H1 (cell line): ENCODE measurements at regions not wholly inside any gene's neighbourhood (a gene's known extent, or its start where the extent isn't known, plus 50 kb on each side); places are given as distances from the start of the nearest gene placed in this dataset.

Experiments used
- CTCF ChIA-PET: fragments of 300-600 bp; sonication (Branson Sonifier 250); formaldehyde crosslinking; loops from one replicate; lab custom pipeline; 2021; ENCODE audit not compliant: partially characterized antibody; lab: Charles Lee
- POLR2A ChIA-PET: fragments of 300-600 bp; sonication (Branson Sonifier 250); formaldehyde crosslinking; loops from one replicate; lab custom pipeline; 2021; ENCODE audit warnings: inconsistent platforms; ENCODE audit not compliant: partially characterized antibody; lab: Charles Lee
- DNase-seq, 2 experiments: peaks; one replicate each; pipeline versions ENCODE4 v3.0.0 to v3.0.0-alpha.2; 2010 to 2022; ENCODE audit warnings: low spot score in 2 of 2, low read depth in 1 of 2, mixed read lengths in 1 of 2
- FAIRE-seq: peaks from 2 replicates; lab custom pipeline; 2011; peaks lifted over from hg19 to GRCh38; lab: Jason Lieb, UNC
- H2AFZ ChIP-seq: 2 replicates; pipeline ENCODE4 v1.8.1; 2012; ENCODE audit warnings: low read length, inconsistent platforms
- H2AK5ac ChIP-seq: 2 replicates; pipeline ENCODE4 v1.6.1; 2013; ENCODE audit warnings: low read depth, low read length
- H2BK120ac ChIP-seq: replicated peaks from 2 replicates; pipeline ENCODE3; 2013; ENCODE audit warnings: low read depth, low read length, inconsistent platforms
- H2BK12ac ChIP-seq: 2 replicates; pipeline ENCODE4 v1.6.1; 2013; ENCODE audit warnings: low read depth, low read length
- H2BK15ac ChIP-seq: 2 replicates; pipeline ENCODE4 v1.6.1; 2013; ENCODE audit warnings: low read length
- H2BK20ac ChIP-seq: 2 replicates; pipeline ENCODE4 v1.6.1; 2013; ENCODE audit warnings: low read length
- H2BK5ac ChIP-seq: 2 replicates; pipeline ENCODE4 v1.6.1; 2013; ENCODE audit warnings: low read depth, low read length
- H3K14ac ChIP-seq: 2 replicates; pipeline ENCODE4 v1.6.1; 2013; ENCODE audit warnings: inconsistent platforms; ENCODE audit not compliant: insufficient read length
- H3K18ac ChIP-seq: 2 replicates; pipeline ENCODE4 v1.6.1; 2013; ENCODE audit warnings: low read length; ENCODE audit errors: extremely low read depth
- H3K23ac ChIP-seq: 2 replicates; pipeline ENCODE4 v1.6.1; 2013; ENCODE audit warnings: inconsistent platforms; ENCODE audit not compliant: insufficient read length
- H3K23me2 ChIP-seq: 2 replicates; pipeline ENCODE4 v1.6.1; 2013; ENCODE audit warnings: low read depth, low read length
- H3K27ac ChIP-seq: 2 replicates; pipeline ENCODE4 v1.6.1; 2011; ENCODE audit warnings: low read depth, low read length, inconsistent platforms
- H3K27me3 ChIP-seq, 4 experiments: replicated peaks in 1 of 4; 1 replicate in 1 of 4; 2 replicates in 3 of 4; pipeline versions ENCODE4 v1.6.1 to v1.8.1; 2011 to 2013; ENCODE audit warnings: low read length in 3 of 4, mild to moderate bottlenecking in 3 of 4, inconsistent platforms in 2 of 4, mixed read lengths in 2 of 4, moderate library complexity in 1 of 4; ENCODE audit not compliant: control insufficient read depth in 3 of 4, insufficient read depth in 3 of 4; ENCODE audit errors: extremely low read depth in 1 of 4
- H3K36me3 ChIP-seq, 4 experiments: 2 replicates each; pipeline versions ENCODE4 v1.6.1 to v1.8.1; 2011 to 2013; ENCODE audit warnings: mild to moderate bottlenecking in 4 of 4, low read length in 3 of 4, moderate library complexity in 2 of 4, control low read depth in 1 of 4, inconsistent platforms in 1 of 4; ENCODE audit not compliant: insufficient read depth in 4 of 4, control insufficient read depth in 2 of 4
- H3K4ac ChIP-seq: replicated peaks from 2 replicates; pipeline ENCODE3; 2013; ENCODE audit warnings: low read length, low read depth, mixed read lengths, inconsistent platforms; ENCODE audit not compliant: insufficient read length
- H3K4me1 ChIP-seq, 4 experiments: replicated peaks in 1 of 4; 1 replicate in 1 of 4; 2 replicates in 3 of 4; pipeline versions ENCODE4 v1.6.1 to v1.8.1; 2011 to 2013; ENCODE audit warnings: low read length in 3 of 4, inconsistent platforms in 2 of 4, mixed read lengths in 1 of 4; ENCODE audit not compliant: insufficient read depth in 4 of 4, control insufficient read depth in 3 of 4
- H3K4me2 ChIP-seq, 2 experiments: 2 replicates each; pipeline versions ENCODE4 v1.6.1 to v1.8.1; 2011 to 2013; ENCODE audit warnings: low read depth in 2 of 2, low read length in 2 of 2, control low read depth in 1 of 2, inconsistent platforms in 1 of 2, mild to moderate bottlenecking in 1 of 2; ENCODE audit not compliant: insufficient read depth in 1 of 2
- H3K4me3 ChIP-seq, 4 experiments: fragments of 200-600, 300-600 bp in 1 of 4; sonication (generic), shearing (Covaris generic), sonication (Bioruptor Twin) in 1 of 4; 2 replicates each; pipeline versions ENCODE4 v1.5.1 to v1.8.1; 2011 to 2016; ENCODE audit warnings: low read length in 4 of 4, low read depth in 3 of 4, control low read depth in 2 of 4, inconsistent platforms in 2 of 4, mild to moderate bottlenecking in 2 of 4, mixed read lengths in 1 of 4, moderate library complexity in 1 of 4; ENCODE audit not compliant: insufficient read depth in 2 of 4; ENCODE audit errors: extremely low read depth in 1 of 4
- H3K56ac ChIP-seq: replicated peaks from 2 replicates; pipeline ENCODE3; 2013; ENCODE audit warnings: low read depth, mild to moderate bottlenecking, mixed read lengths, low read length, inconsistent platforms; ENCODE audit not compliant: insufficient read length
- H3K79me1 ChIP-seq: 2 replicates; pipeline ENCODE4 v1.6.1; 2013; ENCODE audit warnings: low read depth, low read length, control low read depth
- H3K79me2 ChIP-seq, 2 experiments: 2 replicates each; pipeline versions ENCODE4 v1.6.1 to v1.8.1; 2012 to 2013; ENCODE audit warnings: low read length in 2 of 2, mild to moderate bottlenecking in 2 of 2, inconsistent platforms in 1 of 2; ENCODE audit not compliant: insufficient read depth in 2 of 2, control insufficient read depth in 1 of 2
- H3K9ac ChIP-seq, 4 experiments: replicated peaks in 1 of 4; 1 replicate in 1 of 4; 2 replicates in 3 of 4; pipeline versions ENCODE4 v1.6.1 to v1.8.1; 2011 to 2013; ENCODE audit warnings: low read depth in 3 of 4, low read length in 3 of 4, control low read depth in 2 of 4, mild to moderate bottlenecking in 2 of 4, moderate library complexity in 2 of 4, inconsistent platforms in 1 of 4; ENCODE audit errors: extremely low read depth in 1 of 4
- H3K9me3 ChIP-seq, 2 experiments: 2 replicates each; pipeline versions ENCODE4 v1.6.1 to v1.8.1; 2012 to 2013; ENCODE audit warnings: mild to moderate bottlenecking in 2 of 2, moderate library complexity in 2 of 2, control low read depth in 1 of 2, inconsistent platforms in 1 of 2, low read depth in 1 of 2, low read length in 1 of 2, mixed read lengths in 1 of 2; ENCODE audit not compliant: insufficient read depth in 2 of 2
- H4K20me1 ChIP-seq, 2 experiments: replicated peaks in 1 of 2; 2 replicates each; pipeline versions ENCODE3 to v1.8.1; 2011 to 2013; ENCODE audit warnings: inconsistent platforms in 2 of 2, low read length in 2 of 2, mild to moderate bottlenecking in 1 of 2; ENCODE audit not compliant: insufficient read depth in 2 of 2, control insufficient read depth in 1 of 2
- H4K5ac ChIP-seq: 2 replicates; pipeline ENCODE4 v1.6.1; 2013; ENCODE audit warnings: low read length, low read depth, mixed read lengths, inconsistent platforms; ENCODE audit not compliant: insufficient read length
- H4K8ac ChIP-seq: 2 replicates; pipeline ENCODE4 v1.8.0; 2013; ENCODE audit warnings: mild to moderate bottlenecking, moderate library complexity, low read length, inconsistent platforms; ENCODE audit not compliant: insufficient read depth; ENCODE audit errors: extremely low read depth
- H4K91ac ChIP-seq: replicated peaks from 2 replicates; pipeline ENCODE3; 2013; ENCODE audit warnings: low read length, mixed read lengths, inconsistent platforms; ENCODE audit not compliant: insufficient read length
- CREB1 ChIP-seq: IDR thresholded peaks from 2 replicates; pipeline ENCODE4 v1.6.1; 2012; ENCODE audit warnings: inconsistent platforms
- CTBP2 ChIP-seq: IDR thresholded peaks from 2 replicates; pipeline ENCODE4 v1.7.0; 2011; ENCODE audit warnings: borderline replicate concordance, mild to moderate bottlenecking, moderate library complexity, mixed read lengths, low read length; ENCODE audit not compliant: insufficient read depth, insufficient read length
- RAD21 ChIP-seq, 2 experiments: IDR thresholded peaks in 1 of 2; conservative IDR thresholded peaks in 1 of 2; 2 replicates each; pipeline ENCODE4 v1.6.1; 2011; ENCODE audit warnings: low read depth in 2 of 2, low read length in 2 of 2, improper control_type of control experiment in 1 of 2, inconsistent platforms in 1 of 2, mild to moderate bottlenecking in 1 of 2, moderate library complexity in 1 of 2
- TAF7 ChIP-seq: optimal IDR thresholded peaks from 2 replicates; pipeline ENCODE3; 2011; ENCODE audit warnings: low read depth, mild to moderate bottlenecking, inconsistent platforms, low read length, moderate library complexity, borderline replicate concordance
- TBP ChIP-seq: IDR thresholded peaks from 2 replicates; pipeline ENCODE4 v1.6.1; 2011; ENCODE audit warnings: low read depth, low read length, improper control_type of control experiment
- TCF12 ChIP-seq: IDR thresholded peaks from 2 replicates; pipeline ENCODE4 v1.6.1; 2011; ENCODE audit warnings: low read depth, mild to moderate bottlenecking, low read length
- TEAD4 ChIP-seq: IDR thresholded peaks from 2 replicates; pipeline ENCODE4 v1.6.1; 2012; ENCODE audit warnings: low read depth, low read length, inconsistent platforms, mixed read lengths
- WGBS, 2 experiments: shearing (Covaris generic) in 1 of 2; methylation state at CpG; one replicate each; pipeline versions ENCODE4 v1.1.6 to v1.1.7; 2013 to 2015; ENCODE audit warnings: low lambda C conversion rate in 2 of 2, mixed read lengths in 2 of 2, inconsistent platforms in 1 of 2, low coverage in 1 of 2, missing lambda C conversion rate in 1 of 2; ENCODE audit not compliant: insufficient replicate concordance in 2 of 2, insufficient coverage in 1 of 2, insufficient read length in 1 of 2; ENCODE audit errors: extremely low coverage in 1 of 2, missing lambda C conversion rate in 1 of 2; 5-methylcytosine and 5-hydroxymethylcytosine counted together

GRCh38 chr18:77811503-77811902 is 561.9 kb downstream of the GALR1 start:
- no peak overlapping the region for H2BK20ac ChIP-seq
- no peak overlapping the region for H4K5ac ChIP-seq
- 97% methylated on average over 5 of the region's 5 CpGs; no CpG with 5 or more reads in 1 of the 2 experiments for WGBS, 2 experiments
- H3K56ac ChIP-seq: no peak overlapping the region
- no peak for TF ChIP-seq TEAD4
- TF ChIP-seq TCF12: no peak
- TF ChIP-seq CREB1: no peak
- no peak for TF ChIP-seq CTBP2
- no peak for TF ChIP-seq TAF7
- no peak for TF ChIP-seq TBP
- TF ChIP-seq RAD21 (IDR thresholded peaks at IDR 0.05 in 1 of 2, conservative IDR thresholded peaks at IDR 0.05 in 1 of 2; ENCODE audit: low read depth in 2 of 2, low read length in 2 of 2): no peak
- no peak overlapping the region for H3K4ac ChIP-seq
- no peak for FAIRE-seq
- no peak overlapping the region for H2BK15ac ChIP-seq
- no peak overlapping the region for H2AK5ac ChIP-seq
- no peak overlapping the region for H3K27ac ChIP-seq
- CTCF ChIA-PET: interaction anchor here (1.3 kb wide), 1 partner anchor 10 kb away, joined by 4 read pairs; no protein-coding TSS in a partner anchor
- H3K79me2 ChIP-seq: no peaks in the 10 kb centered on the region; a peak in 1 of 4 replicates
- POLR2A ChIA-PET: no interaction called here
- no peak overlapping the region for H4K91ac ChIP-seq
- H3K23ac ChIP-seq: no peak overlapping the region
- H2BK120ac ChIP-seq: no peak overlapping the region
- H4K20me1 ChIP-seq: peaks cover 0 to 2% of the 10 kb centered on the region in 2 experiments
- no peak overlapping the region for H2BK5ac ChIP-seq
- H2AFZ ChIP-seq: no peak overlapping the region
- no peak for DNase-seq
- H3K79me1 ChIP-seq: 0 out of 2 replicates have a peak, but pooled peaks cover 2% of the 10 kb centered on the region
- no peaks in the 10 kb centered on the region for H3K4me1 ChIP-seq
- H4K8ac ChIP-seq: no peak overlapping the region
- H3K18ac ChIP-seq: no peak overlapping the region
- no peak overlapping the region for H2BK12ac ChIP-seq
- no peak overlapping the region for H3K4me3 ChIP-seq
- no peaks in the 10 kb centered on the region for H3K36me3 ChIP-seq
- no peaks in the 10 kb centered on the region for H3K27me3 ChIP-seq
- no peaks in the 10 kb centered on the region for H3K9me3 ChIP-seq
- no peak overlapping the region for H3K9ac ChIP-seq
- H3K23me2 ChIP-seq: peaks cover 2% of the 10 kb centered on the region; the same call in 1 of the 2 replicates
- H3K4me2 ChIP-seq: no peak overlapping the region
- no peak overlapping the region for H3K14ac ChIP-seq
